ENCODE measurements at regions not wholly inside any gene's neighbourhood (a gene's known extent, or its start where the extent isn't known, plus 50 kb on each side); places are given as distances from the start of the nearest gene placed in this dataset.

DNA sequence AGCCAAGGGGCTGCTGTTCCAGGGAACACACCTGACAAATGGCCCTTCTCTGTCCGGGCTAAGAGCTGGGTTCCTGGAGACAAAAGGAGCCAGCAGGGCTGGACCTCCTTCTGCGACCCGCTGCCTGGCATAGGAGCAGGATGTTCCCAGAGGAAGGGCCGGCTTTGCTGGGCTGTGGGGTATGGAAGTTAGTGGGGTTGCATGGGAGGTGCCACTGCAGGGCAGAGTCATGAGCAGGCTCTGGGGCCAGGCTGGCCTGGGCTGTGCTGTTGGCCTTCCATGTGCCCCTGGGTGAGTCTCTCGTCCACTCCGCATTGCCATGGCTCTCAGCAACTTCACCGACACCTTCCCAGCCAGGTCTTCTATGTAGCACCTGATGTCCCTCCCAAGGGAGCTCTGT is 507.6 kb downstream of the PTPRU start:
- TF ChIP-seq POLR2AphosphoS5 (IDR thresholded peaks at IDR 0.05), result no peak
- no peak for TF ChIP-seq CTCF (IDR thresholded peaks at IDR 0.05)

Measured in upper lobe of left lung (tissue), 4 donors.